DMS153 treated with DMSO at 0.1 percent for 48 hours (cell line): ENCODE measurements at regions not wholly inside any gene's neighbourhood (a gene's known extent, or its start where the extent isn't known, plus 50 kb on each side); places are given as distances from the start of the nearest gene placed in this dataset.
"Not testable (repeated sequence)": the region's sequence is repeated elsewhere in the genome, so short reads cannot be mapped to it uniquely, and the experiment has no call there.

ENCODE experiments used
- DNase-seq: peaks from one replicate; lab custom pipeline; 2025; ENCODE audit not compliant: unreplicated experiment; lab: John Stamatoyannopoulos, UW

- no peak for DNase-seq
Measured at GRCh38 chr16:65314627-65315008, 192.8 kb upstream of the CDH11 start.

- no peak for DNase-seq
Measured at GRCh38 chr16:65313936-65314626, 192.2 kb upstream of the CDH11 start.

DNA sequence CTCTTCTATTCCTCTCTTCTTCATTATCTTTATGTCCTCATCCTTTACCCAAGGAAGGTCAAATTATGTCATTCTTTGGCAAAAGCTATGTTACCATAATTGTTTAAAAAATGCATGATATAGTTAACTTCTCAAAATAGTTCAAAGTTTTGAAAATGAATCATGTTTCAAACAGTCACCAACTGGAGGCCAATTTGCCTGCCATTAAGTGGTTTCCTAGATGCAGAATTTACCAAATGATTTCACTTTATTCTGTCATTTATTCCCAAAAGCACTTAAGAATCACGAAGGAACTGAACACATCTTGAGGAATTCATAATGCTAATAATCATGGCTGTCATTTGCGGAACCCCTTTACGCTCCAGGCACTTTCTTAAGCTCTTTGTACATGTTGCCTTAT lies 190.9 kb upstream of the CDH11 start:
- DNase-seq, result no peak

- DNase-seq, result no peak
Measured at GRCh38 chr16:65312071-65312470, 190.2 kb upstream of the CDH11 start.

GRCh38 chr16:65310491-65310890 lies 188.6 kb upstream of the CDH11 start:
- not testable (repeated sequence) for DNase-seq

- no peak for DNase-seq
Measured at GRCh38 chr16:65309354-65309753, 187.5 kb upstream of the CDH11 start.

DNA sequence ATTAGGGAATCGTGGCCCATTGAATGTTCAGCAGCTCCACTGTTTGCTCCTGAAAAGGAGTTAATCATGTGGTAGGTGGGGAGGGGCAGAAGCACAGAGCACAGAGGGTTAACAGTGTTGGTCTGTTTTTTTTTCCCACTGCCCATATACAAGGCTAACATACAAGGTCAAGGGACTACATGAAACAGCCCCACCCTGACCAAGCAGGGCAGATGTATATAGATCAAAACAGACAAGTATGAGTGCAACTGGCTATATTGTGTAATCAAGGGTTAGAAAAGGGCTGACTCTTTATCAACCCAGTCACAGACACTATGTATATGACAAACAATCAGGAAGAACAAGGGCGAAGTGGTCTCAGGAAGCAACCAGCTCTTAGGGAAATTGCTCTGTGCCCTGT lies 186.6 kb upstream of the CDH11 start:
- DNase-seq, result no peak

DNA sequence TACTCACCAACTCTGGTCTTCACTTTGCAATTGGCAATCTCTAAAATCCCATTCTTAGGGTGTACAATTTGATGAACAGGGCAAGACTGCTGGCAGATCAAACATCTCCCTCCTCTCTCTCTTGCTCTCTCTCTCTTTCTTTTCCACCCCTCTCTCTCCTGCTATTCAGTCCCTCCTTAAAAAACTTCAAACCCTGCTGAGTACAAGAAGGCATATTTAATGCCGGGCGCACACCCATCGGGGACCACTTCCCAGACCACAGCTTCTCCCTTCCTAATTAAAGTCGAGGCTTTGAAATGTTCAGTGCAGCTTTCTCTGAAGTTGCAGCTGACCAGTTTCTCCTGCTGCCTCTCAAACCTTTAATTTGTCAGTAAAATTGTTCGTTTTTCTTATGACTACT lies 185.4 kb upstream of the CDH11 start:
- no peak for DNase-seq

DNA sequence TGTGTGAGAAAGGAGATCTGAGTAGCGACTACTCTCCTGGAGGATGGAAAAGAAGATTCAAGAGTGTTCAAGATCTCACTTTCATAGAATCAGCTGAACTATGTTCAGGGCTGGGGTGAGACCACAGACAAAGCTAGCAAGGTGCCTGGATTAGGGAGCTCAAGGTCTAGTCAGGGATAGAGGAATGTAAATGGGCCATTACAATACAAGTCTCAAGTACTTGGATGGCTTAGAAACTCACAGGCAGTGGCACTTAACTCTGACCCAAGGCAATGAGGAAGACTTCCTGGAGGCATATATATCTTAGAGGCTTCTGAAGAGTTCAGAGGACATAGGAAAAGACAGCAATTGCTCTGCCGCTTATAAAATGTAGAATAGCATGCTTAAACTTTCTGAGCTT lies 184.9 kb upstream of the CDH11 start:
- DNase-seq, result no peak

GRCh38 chr16:65306300-65306699 lies 184.4 kb upstream of the CDH11 start:
- no peak for DNase-seq

DNA sequence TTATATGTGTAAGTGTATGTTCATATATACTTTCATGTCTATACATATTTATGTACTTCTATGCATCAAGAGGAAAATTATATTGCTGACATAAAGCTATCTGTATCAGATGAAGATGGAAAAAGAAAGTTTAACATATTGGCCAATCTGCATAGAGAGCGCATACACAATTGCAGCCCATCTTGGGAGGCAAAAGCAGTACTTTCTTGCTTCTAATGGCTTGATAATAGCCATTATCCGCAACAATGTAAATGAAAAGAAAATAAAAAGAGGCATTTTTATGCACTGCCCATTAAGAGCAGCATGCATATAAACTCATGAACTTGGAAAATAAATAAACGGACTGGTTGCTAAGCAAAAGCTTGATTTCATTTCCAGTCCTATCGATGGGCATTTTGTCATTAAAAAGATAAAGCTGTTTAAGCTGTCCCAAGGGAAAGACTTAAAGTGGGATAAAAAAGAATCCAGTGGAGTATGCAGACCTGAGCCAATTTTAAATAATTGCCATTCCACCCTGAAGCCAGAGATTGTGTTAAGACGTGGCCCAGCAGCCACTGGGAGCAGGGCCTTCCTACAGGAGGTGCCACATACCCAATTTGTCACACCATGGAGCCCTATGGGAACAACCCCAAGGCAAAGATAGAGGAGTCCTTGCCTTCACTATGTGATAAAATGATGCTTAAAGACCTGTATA lies 183.6 kb upstream of the CDH11 start:
- no peak for DNase-seq

- no peak for DNase-seq
Measured at GRCh38 chr16:65301029-65301428, 179.2 kb upstream of the CDH11 start.

- DNase-seq, result no peak
Measured at GRCh38 chr16:65297453-65297852, 175.6 kb upstream of the CDH11 start.

DNA sequence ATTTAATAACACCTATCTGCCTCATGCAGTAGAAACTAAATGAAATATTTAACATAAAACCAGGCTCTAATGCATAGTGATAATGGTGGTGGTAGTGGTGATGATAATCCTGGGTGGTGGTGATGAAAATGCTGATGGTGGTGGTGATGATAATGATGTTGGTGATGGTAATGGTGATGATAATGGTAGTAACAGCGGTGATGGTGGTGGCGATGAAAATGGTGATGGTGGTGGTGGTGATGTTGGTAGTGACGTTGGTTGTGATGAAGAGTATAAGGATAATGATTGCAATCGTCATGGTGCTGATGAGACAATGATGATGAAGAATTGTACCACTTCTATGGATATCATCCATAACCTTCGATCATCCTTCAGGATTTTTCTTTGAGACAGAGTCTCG lies 173.7 kb upstream of the CDH11 start:
- DNase-seq, result no peak

GRCh38 chr16:65294708-65295107 lies 172.8 kb upstream of the CDH11 start:
- DNase-seq, result no peak

DNA sequence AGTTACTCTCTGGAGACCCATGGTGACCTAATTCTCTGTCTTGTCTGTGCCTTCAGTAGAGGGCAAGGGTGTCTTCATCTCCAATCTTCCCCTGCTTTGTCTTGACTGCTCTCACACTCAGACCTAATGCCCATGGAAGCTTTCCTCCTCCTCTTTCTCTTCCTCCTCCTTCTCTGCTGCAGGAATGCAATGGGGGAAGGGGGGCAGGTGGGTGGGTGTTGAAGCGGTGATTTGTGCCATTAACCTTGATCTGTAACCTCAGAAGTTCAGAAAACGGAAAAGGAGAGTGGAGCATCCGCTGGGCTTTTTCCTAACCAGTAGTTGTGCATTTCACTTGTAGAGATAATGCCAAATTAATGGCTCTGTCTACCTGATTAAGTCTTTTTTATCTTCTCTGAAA lies 172.3 kb upstream of the CDH11 start:
- no peak for DNase-seq

DNA sequence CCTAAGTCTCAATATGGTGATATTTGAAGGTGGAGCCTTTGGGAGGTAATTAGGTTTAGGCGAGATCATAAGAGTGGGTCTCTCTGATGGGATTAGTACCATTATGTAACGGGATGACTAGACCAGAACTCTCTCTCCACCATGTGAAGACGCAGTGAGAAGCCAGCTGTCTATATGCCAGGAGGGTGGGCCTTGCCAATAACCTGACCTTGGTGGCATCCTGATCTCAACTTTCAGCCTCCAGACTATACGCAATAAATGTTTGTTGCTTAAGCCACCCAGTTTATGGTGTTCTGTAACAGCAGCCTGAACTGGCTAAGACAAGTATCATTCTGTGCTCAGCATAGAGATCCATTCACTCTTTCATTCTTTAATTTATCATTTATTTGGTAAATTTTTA lies 167.2 kb upstream of the CDH11 start:
- DNase-seq, result no peak

- DNase-seq, result no peak
Measured at GRCh38 chr16:65287307-65287706, 165.4 kb upstream of the CDH11 start.

GRCh38 chr16:65285128-65286048 lies 163.5 kb upstream of the CDH11 start:
- no peak for DNase-seq

- DNase-seq, result no peak
Measured at GRCh38 chr16:65284626-65285025, 162.8 kb upstream of the CDH11 start.

DNA sequence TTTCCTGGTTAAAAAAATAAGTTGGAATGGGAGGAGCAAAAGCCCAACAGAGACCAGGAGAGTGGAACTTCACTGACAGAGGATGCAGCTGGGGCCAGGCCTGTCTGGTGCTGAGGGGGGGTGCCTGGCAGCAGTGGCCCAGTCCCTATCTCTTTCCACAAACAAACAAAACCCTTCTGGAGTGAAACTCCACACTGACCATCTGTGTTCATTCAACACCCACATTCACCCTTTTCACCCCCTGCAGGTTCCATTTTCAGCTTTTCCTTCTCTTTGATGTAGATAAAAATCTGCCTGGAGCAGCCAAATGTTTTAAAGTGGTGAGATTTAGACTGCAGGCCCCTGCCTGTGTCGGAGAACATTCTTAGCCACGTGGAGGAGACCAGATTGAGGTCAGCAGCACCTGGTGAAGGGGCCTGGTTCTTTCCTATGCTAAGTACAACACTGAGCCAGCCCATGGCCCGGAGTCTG lies 161.4 kb upstream of the CDH11 start:
- no peak for DNase-seq

GRCh38 chr16:65281586-65281985 lies 159.7 kb upstream of the CDH11 start:
- no peak for DNase-seq
